Right ventricle myocardium inferior (tissue), 1 donor: ENCODE measurements at regions not wholly inside any gene's neighbourhood (a gene's known extent, or its start where the extent isn't known, plus 50 kb on each side); places are given as distances from the start of the nearest gene placed in this dataset.
"Not testable (repeated sequence)": the region's sequence is repeated elsewhere in the genome, so short reads cannot be mapped to it uniquely, and the experiment has no call there.

Experiments
- ATAC-seq: fragments of 200-7000 bp; cut with Tn5 transposase; one replicate; pipeline ENCODE4 v1.9.1; 2020; ENCODE audit warnings: mild to moderate bottlenecking, moderate library complexity
- DNase-seq: peaks from one replicate; pipeline ENCODE4 v3.0.0; 2021; ENCODE audit errors: missing footprints
- intact Hi-C: fragments of 100-400 bp; cut with DNase I; formaldehyde crosslinking; loops from one replicate; pipeline ENCODE4 v1.11.0; 2022
- donor health status: DM: no; HTN: yes; CAD: no; lungs with severe emphysema.

DNA sequence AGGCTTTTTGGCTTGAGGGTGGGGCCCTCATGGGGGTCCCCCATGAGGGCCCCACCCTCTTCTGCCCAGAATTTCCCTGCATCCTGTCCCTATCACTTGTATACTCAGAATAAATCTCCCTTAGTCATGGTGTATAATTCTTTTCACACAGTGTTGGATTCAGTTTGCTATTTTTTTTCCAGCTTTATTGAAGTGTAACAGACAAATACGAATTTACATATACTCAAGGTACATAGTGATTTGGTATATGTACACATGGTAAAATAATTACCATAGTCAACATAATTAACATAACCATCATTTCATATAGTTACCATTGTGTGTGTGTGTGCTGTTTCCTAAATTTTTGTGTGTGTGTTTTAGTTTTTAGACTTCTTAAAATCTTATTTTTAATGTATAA lies 289.4 kb downstream of the CNTNAP3B start:
- intact Hi-C loops, DNase-seq, ATAC-seq: not testable (repeated sequence)

GRCh38 chr9:41838953-41839352 lies 290.3 kb downstream of the CNTNAP3B start:
- DNase-seq, intact Hi-C loops, ATAC-seq: not testable (repeated sequence)

GRCh38 chr9:41838562-41838851 lies 290.7 kb downstream of the CNTNAP3B start:
- DNase-seq, ATAC-seq, intact Hi-C loops: not testable (repeated sequence)

GRCh38 chr9:41837684-41838561 lies 291.3 kb downstream of the CNTNAP3B start:
- DNase-seq, ATAC-seq, intact Hi-C loops: not testable (repeated sequence)

GRCh38 chr9:41833108-41833507 lies 296.1 kb downstream of the CNTNAP3B start:
- ATAC-seq, intact Hi-C loops: not testable (repeated sequence)

GRCh38 chr9:41824723-41825122 lies 304.5 kb downstream of the CNTNAP3B start:
- DNase-seq, ATAC-seq, intact Hi-C loops: not testable (repeated sequence)

More at GRCh38 chr9:41833108-41833507, 296.1 kb downstream of the CNTNAP3B start:
- not testable (repeated sequence) for DNase-seq

GRCh38 chr9:41802706-41803105 lies 326.5 kb downstream of the CNTNAP3B start:
- intact Hi-C loops, DNase-seq, ATAC-seq: not testable (repeated sequence)

DNA sequence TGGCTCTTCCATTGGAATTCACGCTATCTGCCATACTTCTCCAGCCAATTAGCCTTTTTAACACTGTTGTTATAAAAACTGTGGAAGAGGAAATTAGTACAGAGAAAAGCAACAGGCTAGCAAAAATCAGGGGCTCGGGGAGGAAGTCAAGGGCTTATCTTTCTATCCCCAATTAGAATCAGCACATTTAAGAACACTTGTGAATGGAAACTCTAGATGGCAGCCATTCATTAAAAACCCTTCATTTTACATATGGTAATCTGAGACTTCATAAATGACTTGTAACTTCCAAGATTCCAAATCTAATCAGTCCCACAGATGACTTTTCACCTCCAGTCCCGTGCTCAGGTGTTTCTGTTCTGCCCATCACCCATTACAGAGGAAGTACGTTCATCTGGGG lies 330.5 kb downstream of the CNTNAP3B start:
- ATAC-seq, intact Hi-C loops, DNase-seq: not testable (repeated sequence)

DNA sequence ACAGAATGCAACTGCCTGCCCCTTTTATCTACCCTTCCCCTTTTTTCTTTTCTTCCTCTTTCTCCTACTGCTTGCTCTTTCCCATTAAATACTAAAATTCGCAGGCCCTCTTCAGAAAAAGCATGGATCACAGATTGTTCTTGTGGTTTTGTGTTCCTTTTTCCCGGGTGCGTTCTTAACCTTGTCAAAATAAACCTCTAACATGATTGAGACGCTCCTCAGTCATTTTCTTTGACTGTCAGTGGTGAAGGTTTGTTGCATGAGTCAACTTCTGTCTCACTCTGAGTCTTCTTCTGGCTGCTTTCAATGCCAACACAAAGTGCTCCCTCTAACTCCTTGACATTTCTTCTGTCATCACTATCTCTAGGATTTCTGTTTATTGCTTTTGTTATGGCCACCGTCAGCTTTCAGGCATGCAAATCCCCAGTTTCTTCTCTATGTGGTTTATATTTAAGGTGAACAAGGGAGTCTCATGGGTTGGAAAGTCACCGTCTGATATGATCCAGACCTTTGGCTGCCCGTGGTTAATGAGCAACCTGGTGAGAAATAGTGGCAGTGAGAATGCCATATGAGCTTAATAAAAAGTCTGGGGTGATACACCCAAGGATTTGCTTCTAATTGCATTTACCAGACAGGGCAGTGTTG lies 338.4 kb downstream of the CNTNAP3B start:
- intact Hi-C loops, DNase-seq, ATAC-seq: not testable (repeated sequence)

- intact Hi-C loops, ATAC-seq, DNase-seq: not testable (repeated sequence)
These were observed 339.2 kb downstream of the CNTNAP3B start for GRCh38 chr9:41790007-41790406.

DNA sequence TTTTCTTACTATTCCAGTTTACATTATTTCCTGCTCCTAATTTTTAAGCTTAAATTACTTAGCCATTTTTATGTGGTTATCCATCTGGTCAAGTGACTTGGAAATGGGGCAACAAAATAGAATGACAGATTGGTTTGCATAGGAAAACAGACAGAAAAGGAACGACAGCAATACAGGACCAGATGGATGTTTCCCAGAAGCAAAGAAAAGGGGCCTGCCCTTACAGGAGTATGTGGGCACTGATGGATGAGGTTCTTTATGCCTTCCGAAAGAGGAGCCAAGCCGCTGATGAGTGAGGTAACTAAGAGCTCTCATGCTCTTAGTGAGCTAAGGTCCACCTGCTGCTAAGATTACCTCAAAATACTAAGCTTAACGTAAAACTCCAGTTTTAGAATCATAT lies 339.8 kb downstream of the CNTNAP3B start:
- not testable (repeated sequence) for ATAC-seq

GRCh38 chr9:41787951-41788350 lies 341.3 kb downstream of the CNTNAP3B start:
- ATAC-seq, intact Hi-C loops, DNase-seq: not testable (repeated sequence)

More for the DNA sequence above, 339.8 kb downstream of the CNTNAP3B start:
- DNase-seq, intact Hi-C loops: not testable (repeated sequence)

- ATAC-seq, DNase-seq, intact Hi-C loops: not testable (repeated sequence)
These were observed 342.0 kb downstream of the CNTNAP3B start for GRCh38 chr9:41787270-41787669.

DNA sequence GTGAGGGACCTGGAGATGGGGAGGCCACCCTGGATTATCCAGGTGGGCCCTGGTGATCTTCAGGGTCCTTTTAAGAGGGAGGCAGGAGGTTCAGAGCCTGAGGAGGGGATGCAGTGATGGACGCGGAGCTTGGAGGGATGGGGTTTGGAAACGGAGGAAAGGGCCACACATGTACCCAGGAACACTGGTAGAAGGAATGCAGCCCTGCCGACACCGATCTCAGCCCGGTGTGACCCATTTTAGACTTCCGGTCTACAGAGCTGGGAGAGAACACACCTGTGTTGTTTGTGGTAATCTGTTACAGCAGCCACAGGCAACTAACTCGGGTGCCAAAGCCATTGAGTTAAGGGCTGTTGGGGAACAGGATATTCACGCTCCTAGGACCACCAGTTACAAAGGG lies 345.2 kb downstream of the CNTNAP3B start:
- ATAC-seq, intact Hi-C loops, DNase-seq: not testable (repeated sequence)

DNA sequence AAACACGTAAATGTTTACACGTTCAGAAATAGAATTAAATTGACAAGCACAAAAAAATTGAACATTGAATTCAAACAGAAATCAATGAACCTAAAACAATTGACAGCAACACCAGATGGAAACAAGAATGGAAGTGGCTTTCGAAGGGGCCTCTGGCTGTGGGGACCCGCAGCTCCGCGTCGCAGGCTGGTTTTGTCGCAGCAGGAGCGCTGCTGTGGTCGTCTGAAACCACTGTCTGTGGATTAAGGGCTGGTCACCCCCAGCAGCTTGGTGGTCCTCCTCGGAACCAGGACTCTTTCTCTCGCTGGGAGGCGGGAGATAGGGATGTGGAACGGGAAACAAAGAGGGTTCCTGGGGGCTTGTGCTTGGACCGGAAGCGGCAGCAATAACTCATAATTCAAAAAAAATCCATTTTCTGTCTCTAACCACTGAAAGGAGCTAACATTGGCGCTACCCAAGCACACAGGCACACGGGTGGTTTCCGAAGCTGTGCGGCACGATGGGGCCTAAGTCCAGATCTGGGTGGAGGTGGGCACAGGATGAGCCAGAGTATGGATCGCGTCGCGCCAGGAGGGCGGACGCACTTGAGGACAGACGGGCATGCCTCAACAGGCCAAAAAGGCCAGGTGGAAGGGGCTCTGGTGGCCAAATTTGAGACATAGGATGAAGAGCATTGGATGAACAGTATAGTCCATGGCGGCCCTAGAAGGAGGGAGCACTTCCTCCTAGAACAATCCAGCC lies 346.0 kb downstream of the CNTNAP3B start:
- ATAC-seq, DNase-seq, intact Hi-C loops: not testable (repeated sequence)

DNA sequence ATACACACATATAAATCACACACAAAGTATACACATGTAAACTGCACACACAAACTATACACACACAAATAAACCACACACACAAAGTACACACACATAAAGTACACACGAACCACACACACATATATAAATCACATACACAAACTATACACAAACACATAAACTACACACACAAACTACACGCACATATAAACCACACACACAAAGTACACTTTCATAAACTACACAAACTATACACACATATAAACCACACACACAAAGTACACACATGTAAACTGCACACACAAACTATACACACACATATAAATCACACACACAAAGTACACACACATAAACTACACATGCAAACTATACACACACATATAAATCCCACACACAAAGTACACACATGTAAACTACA lies 347.3 kb downstream of the CNTNAP3B start:
- ATAC-seq, DNase-seq, intact Hi-C loops: not testable (repeated sequence)

DNA sequence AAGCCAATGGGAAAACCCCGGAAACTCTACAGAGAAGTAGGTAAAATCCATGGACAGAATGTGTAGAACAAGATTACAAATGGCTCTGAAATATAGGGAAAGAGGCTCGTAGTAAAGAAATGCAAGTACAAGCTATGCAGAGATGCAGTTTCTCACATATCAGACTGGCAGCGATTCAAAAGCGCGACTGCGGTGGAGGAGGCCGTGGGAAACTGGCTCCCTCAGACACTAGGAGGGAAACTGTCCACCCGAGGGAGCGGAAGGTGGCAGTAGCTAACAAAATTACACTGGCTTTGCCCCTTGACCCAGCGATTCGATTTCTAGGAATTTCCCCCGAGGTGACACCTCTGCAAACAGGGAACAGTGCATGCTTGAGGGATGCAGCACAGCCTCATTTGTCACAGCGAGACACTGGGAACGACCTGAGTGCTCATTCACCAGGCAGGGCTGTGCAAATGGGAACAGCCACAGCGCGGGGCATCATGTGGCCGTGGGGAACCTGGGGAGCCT lies 349.3 kb downstream of the CNTNAP3B start:
- DNase-seq, result not testable (repeated sequence)

DNA sequence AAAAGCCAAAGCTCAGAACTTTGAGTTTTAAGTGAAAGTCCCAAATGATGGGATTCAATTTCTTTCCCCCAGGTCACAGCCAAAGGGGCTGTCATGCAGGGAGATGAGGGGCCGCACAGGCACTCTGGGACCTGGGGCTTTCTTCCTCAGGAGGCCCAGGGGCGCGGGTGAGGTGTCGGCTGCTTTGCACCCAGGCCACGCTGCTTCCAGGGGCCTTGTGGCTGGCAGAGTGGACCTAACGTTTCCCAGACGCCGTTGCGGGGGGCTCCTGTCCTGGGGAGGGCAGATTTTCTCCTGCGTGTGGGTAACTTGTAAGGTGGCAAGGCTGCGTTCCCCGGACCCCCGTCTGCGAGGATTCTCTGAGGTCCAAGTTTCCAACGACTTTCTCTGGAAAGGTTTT lies 350.0 kb downstream of the CNTNAP3B start:
- ATAC-seq, intact Hi-C loops, DNase-seq: not testable (repeated sequence)

More for the DNA sequence above, 349.3 kb downstream of the CNTNAP3B start:
- ATAC-seq, intact Hi-C loops: not testable (repeated sequence)
